Thoracic aorta (tissue), 2 donors: ENCODE measurements at regions not wholly inside any gene's neighbourhood (a gene's known extent, or its start where the extent isn't known, plus 50 kb on each side); places are given as distances from the start of the nearest gene placed in this dataset.

Experiments
- ATAC-seq: fragments of 150-250 bp; one replicate; pipeline ENCODE4 v1.8.0; 2017; ENCODE audit warnings: low read depth; ENCODE audit not compliant: insufficient number of reproducible peaks, low FRiP score
- DNase-seq: peaks from one replicate; pipeline ENCODE4 v3.0.0-alpha.2; 2020; ENCODE audit warnings: low spot score
- H3K27ac ChIP-seq, 2 donors: fragments of 200-600 bp; sonication (generic); 1 replicate in 1 of 2; 2 replicates in 1 of 2; pipeline ENCODE4 v1.5.1; 2016; ENCODE audit warnings: mild to moderate bottlenecking in 2 of 2, moderate library complexity in 2 of 2
- H3K27me3 ChIP-seq: fragments of 200-600 bp; sonication (generic); replicated peaks from 2 replicates; pipeline ENCODE4 v1.6.0; 2016; ENCODE audit warnings: mild to moderate bottlenecking; ENCODE audit not compliant: insufficient read depth
- H3K36me3 ChIP-seq: fragments of 200-600 bp; sonication (generic); one replicate; pipeline ENCODE4 v1.5.1; 2016
- H3K4me1 ChIP-seq, 2 donors: fragments of 200-600 bp; sonication (generic); 1 replicate in 1 of 2; 2 replicates in 1 of 2; pipeline versions ENCODE4 v1.5.1 to v1.6.0; 2016; ENCODE audit warnings: low read depth in 2 of 2, mild to moderate bottlenecking in 1 of 2; ENCODE audit not compliant: control insufficient read depth in 1 of 2
- H3K4me3 ChIP-seq: fragments of 200-600 bp; sonication (generic); 2 replicates; pipeline ENCODE4 v1.5.1; 2016; ENCODE audit warnings: mild to moderate bottlenecking
- H3K9me3 ChIP-seq: fragments of 200-600 bp; sonication (generic); 2 replicates; pipeline ENCODE4 v1.5.1; 2016
- TF ChIP-seq, protein P1 (sequence below): fragments of 200-600 bp; sonication (generic); IDR thresholded peaks from one replicate; pipeline ENCODE4 v1.5.1; 2019; ENCODE audit warnings: antibody characterized with exemption

DNA sequence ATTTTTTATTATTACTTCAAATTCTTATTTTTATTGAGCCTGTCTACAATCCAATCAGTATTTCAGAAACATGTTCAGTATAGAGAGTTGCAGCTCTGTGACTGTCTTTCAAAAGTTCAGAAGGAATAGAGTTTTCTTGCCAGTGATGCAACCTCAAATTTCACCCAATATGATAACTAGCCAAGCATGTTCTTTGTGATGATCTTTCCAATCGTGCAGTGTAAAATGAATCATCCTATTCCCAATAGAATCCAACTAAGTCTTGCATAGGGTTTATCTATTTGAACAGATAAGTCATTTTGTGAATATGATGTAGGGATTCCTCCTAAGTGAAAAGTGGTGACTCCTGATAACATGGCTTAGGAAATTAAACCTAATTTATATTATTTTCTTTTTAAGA, 937.8 kb downstream of the KCNJ2 start:
- TF ChIP-seq, protein P1, sequence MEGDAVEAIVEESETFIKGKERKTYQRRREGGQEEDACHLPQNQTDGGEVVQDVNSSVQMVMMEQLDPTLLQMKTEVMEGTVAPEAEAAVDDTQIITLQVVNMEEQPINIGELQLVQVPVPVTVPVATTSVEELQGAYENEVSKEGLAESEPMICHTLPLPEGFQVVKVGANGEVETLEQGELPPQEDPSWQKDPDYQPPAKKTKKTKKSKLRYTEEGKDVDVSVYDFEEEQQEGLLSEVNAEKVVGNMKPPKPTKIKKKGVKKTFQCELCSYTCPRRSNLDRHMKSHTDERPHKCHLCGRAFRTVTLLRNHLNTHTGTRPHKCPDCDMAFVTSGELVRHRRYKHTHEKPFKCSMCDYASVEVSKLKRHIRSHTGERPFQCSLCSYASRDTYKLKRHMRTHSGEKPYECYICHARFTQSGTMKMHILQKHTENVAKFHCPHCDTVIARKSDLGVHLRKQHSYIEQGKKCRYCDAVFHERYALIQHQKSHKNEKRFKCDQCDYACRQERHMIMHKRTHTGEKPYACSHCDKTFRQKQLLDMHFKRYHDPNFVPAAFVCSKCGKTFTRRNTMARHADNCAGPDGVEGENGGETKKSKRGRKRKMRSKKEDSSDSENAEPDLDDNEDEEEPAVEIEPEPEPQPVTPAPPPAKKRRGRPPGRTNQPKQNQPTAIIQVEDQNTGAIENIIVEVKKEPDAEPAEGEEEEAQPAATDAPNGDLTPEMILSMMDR, result no peak
- Histone ChIP-seq H3K9me3 (no peaks in the 10 kb centered on the region), H3K36me3 (no peaks in the 10 kb centered on the region), H3K27me3 (no peaks in the 10 kb centered on the region), H3K4me3 (no peak overlapping the region), H3K27ac (no peak overlapping the region), H3K4me1 (no peaks in the 10 kb centered on the region)
- no peak for DNase-seq
- no peak for ATAC-seq

DNA sequence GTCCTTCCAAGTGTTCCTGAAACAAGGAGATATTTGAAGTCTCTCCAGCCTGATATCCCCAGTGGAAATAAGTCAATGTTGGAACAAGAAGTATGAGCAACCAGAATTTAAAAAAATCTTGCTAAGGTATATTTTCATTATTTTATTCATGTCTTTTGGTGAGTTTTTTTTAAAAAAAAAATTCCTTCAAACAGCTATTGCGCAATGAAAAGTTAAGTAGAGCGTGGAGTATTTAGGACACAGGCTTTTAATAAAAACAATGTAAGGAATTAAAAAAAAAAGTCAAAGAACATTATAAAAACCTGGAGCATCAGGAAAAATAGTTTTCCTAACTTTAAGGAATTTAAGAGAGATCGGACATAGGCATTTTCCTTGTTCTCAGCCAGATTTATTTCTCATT, 940.4 kb downstream of the KCNJ2 start:
- H3K36me3 ChIP-seq, result no peaks in the 10 kb centered on the region
- ATAC-seq, result no peak
- TF ChIP-seq, protein P1, result no peak

DNA sequence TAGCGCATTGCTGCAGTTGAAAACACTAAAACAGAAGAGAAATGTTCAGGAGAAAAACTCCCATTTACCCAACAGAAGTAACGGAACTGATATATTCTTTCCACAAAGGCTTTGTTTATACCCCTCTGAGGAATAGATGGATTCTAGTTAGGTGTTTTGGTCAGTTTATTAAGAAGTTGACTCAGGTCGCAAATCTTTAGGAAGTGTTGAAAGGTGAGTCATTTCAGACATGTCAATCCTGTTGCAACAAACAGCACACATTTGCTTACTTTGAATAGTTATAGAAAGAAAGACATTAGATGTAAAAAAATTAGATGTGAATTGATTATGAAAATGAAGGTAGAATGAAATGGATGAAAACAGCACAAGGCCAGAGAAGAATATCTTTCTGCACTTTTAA, 941.0 kb downstream of the KCNJ2 start:
- Histone ChIP-seq H3K36me3 (no peaks in the 10 kb centered on the region), H3K27me3 (no peaks in the 10 kb centered on the region), H3K4me3 (no peak overlapping the region), H3K9me3 (no peaks in the 10 kb centered on the region), H3K27ac (no peak overlapping the region), H3K4me1 (no peaks in the 10 kb centered on the region)
- ATAC-seq, result no peak
- DNase-seq, result no peak
- TF ChIP-seq, protein P1, result no peak

More for the DNA sequence above, 940.4 kb downstream of the KCNJ2 start:
- Histone ChIP-seq H3K9me3 (no peaks in the 10 kb centered on the region), H3K4me3 (no peak overlapping the region), H3K27ac (no peak overlapping the region), H3K27me3 (no peaks in the 10 kb centered on the region), H3K4me1 (no peaks in the 10 kb centered on the region)
- DNase-seq, result no peak

DNA sequence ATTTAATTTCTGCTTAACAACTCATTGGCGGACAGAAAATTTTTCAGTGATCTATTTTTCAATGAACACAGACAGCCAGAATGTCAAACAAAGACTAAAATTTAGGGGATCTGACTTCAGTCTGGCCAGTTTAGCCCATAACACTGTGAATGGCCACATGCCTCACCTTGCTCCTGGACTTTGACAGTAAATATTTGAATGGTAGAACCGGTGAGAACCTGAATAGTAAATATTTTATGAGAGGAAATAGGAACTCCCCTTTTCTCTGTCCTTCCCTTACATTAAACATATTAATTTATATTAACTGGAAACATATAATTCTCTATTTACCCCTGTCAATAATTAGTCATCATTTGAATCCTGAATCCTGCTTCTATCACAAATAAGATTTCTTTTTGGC, 942.1 kb downstream of the KCNJ2 start:
- ATAC-seq (no peak), DNase-seq (no peak)
- no peaks in the 10 kb centered on the region for H3K9me3 ChIP-seq
- no peaks in the 10 kb centered on the region for H3K27me3 ChIP-seq
- no peak overlapping the region for H3K27ac ChIP-seq
- H3K4me1 ChIP-seq, result no peaks in the 10 kb centered on the region
- TF ChIP-seq, protein P1, result no peak
- no peak overlapping the region for H3K4me3 ChIP-seq
- H3K36me3 ChIP-seq, result no peaks in the 10 kb centered on the region

DNA sequence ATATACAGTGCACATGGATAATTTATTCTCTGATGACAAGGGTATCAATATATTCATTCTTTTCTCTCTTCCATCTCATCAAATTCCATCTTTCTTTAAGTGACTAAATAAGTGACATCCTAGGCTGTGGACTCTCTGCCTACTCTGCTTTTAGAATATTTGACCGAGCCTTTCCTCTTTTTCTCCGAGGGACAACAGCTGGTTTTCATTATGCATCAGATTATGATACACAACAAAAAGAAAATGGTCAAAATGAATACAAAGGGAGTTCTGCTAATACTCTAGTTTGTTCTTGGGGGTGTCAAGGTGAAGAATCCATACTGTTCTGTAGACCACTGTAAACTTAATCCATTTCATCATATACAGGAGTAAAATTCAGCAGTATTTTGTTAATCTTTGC, 942.6 kb downstream of the KCNJ2 start:
- Histone ChIP-seq H3K9me3 (no peaks in the 10 kb centered on the region), H3K27me3 (no peaks in the 10 kb centered on the region), H3K27ac (no peak overlapping the region), H3K36me3 (no peaks in the 10 kb centered on the region), H3K4me3 (no peak overlapping the region), H3K4me1 (no peaks in the 10 kb centered on the region)
- no peak for DNase-seq
- TF ChIP-seq, protein P1, result no peak
- no peak for ATAC-seq
